Islet of Langerhans (tissue), 1 donor: ENCODE measurements at regions not wholly inside any gene's neighbourhood (a gene's known extent, or its start where the extent isn't known, plus 50 kb on each side); places are given as distances from the start of the nearest gene placed in this dataset.
"Not testable (repeated sequence)": the region's sequence is repeated elsewhere in the genome, so short reads cannot be mapped to it uniquely, and the experiment has no call there.

Experiments
- FAIRE-seq: peaks from one replicate; lab custom pipeline; 2011; peaks lifted over from hg19 to GRCh38; lab: Jason Lieb, UNC

GRCh38 chr15:93820566-93820965 lies 410.8 kb upstream of the MCTP2 start:
- FAIRE-seq, result no peak

- no peak for FAIRE-seq
Observed at GRCh38 chr15:93819826-93820225, 411.5 kb upstream of the MCTP2 start.

- FAIRE-seq, result no peak
Observed at GRCh38 chr15:93816815-93817214, 414.5 kb upstream of the MCTP2 start.

DNA sequence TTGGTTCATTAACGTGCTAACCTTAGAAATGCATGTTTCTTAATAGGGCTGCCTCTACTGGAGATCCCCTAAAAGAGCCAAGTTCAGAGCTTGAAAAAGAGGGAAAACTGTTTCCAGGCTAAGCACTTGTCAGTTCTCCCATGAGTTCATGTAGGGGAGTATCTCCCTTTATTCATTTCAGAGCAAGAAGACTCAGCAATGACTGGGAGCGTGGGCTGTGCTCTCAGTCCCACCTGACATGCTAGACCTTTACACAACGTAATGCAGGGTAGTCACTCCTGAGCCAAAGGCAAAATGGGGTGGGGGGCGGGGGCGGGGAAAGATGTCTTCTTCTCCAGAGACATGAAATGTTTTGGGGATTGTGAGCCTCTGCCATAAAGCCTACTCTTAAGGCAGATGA lies 420.1 kb upstream of the MCTP2 start:
- FAIRE-seq, result no peak

GRCh38 chr15:93809516-93809915 lies 421.8 kb upstream of the MCTP2 start:
- no peak for FAIRE-seq

- no peak for FAIRE-seq
Observed at GRCh38 chr15:93803421-93804152, 427.8 kb upstream of the MCTP2 start.

GRCh38 chr15:93801206-93801605 lies 430.2 kb upstream of the MCTP2 start:
- FAIRE-seq, result no peak

DNA sequence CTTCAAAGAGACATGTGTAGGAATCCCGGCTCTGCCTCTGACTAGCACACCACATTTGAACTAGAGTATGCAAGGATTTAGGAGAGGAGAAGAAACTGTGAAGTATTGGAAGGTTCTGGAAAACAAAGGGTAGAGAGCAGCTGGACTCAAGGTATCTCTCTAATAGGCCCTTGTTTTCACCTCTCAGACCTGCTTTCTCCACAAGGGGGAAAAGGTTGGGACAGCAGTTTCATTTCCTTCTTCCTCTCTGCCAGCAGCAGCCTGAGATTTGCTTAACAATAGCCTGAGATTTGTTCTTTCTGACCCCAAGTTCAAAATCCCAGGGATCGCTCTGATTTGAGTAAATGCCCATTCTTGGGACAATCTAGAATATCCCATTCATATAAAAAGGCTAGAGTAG lies 430.6 kb upstream of the MCTP2 start:
- FAIRE-seq, result no peak

DNA sequence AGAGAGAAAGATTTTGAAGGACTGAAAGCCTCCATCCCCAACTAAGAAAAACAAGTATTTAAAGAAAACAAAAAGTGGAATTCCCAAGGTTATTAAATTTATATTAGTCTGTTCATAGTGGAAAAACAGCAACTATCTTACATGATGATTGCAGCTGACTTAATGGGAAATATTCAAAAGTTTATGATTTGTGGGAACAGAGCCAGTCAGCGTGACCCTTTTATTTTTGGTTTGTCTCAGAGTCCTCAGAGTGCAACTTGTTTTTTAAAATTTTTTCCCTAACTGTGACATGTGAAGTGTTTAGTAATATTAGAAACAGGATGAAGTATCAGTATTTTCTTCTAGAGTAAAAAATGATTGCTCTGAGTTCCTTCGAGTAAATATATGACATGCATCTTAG lies 441.9 kb upstream of the MCTP2 start:
- FAIRE-seq, result no peak

DNA sequence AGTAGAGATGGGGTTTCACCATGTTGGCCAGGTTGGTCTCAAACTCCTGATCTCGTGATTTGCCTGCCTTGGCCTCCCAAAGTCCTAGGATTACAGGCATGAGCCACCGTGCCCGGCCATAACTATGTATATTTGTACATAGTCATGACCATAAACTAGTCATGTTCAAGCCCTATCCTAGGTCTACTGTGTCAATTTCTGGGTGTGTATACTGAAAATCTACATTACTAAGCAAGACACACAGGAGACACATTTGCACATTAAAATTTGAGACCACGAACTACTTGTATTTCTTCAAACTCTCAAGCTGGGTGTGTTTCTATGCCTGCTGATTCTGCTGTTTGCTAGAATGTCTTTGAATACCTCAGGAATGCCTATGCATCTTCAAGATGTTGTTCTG lies 451.3 kb upstream of the MCTP2 start:
- no peak for FAIRE-seq

DNA sequence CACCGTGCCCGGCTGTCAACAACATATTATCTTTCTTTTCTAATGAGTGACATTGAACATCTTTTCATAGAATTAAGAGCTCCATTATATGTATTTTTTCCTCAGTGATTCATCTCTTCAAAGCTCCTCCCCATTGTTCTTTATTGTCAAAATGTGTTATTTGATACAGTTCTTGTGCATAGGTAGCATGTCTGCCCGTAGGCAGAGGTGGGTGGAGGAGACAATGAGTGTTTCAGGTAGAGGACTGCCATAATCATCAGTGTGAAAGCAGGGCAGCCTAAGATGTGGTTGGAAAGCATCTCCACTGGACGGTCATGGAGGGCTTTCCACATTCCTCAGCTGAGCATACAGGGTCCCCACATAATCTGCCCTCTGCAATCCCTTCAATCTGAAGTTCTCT lies 452.0 kb upstream of the MCTP2 start:
- no peak for FAIRE-seq

DNA sequence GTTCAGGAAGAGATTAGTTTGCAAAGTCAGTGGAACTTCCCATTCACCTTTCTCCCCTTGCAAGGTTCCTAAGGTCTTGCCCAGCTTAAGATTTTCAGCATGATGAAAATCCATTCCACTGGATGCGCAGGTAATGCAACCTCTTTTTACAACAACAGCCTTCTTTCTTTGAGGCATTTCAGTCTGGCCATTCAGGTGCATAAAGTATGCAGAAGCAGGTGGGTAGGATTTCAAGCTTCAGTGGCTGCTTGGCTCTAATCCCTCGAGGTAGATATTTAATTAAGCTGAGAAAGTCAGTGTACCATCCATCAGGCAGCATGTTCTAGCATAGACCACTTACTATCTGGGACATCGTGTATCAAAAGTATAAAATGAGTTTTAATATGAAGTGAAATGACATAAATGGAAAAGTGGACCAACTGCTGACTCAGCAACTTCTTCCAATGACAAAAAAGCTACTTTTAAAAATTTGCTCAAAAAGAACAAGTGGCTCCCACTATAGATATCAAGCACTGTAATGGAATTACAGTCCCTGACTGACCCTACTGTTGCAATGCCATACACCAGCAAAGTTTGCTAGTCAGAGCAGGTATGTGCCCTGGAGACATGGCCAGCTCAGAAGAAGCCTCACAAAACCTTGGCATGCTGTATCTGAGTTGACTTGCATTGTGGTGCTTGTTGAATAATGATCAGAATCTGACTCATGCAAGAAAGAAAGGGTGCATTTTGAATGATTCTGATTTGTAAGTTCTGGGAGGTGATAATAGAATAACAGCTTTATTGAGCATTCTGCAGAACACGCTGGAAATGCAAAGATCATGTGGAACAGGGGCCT lies 459.9 kb upstream of the MCTP2 start:
- no peak for FAIRE-seq

GRCh38 chr15:93770788-93771187 lies 460.6 kb upstream of the MCTP2 start:
- FAIRE-seq, result no peak

DNA sequence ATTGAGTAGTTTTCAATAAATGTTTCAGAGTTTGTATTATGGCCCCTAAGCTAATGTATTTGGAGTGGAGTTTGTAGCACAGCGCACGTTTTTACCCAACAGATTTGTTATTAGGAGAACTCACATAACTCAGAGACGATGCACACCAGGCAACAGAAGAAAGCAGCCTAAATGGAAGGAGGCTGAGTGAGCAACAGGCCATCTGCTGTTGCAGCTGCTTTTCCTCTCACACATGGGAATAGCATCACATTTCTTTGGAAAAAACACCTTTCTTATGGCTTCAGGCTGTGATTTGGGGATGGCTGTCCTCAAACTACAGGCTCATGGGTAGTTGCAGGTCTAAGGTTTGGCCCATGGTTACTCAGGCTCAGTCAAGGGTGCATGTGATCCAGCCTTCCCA lies 469.3 kb upstream of the MCTP2 start:
- FAIRE-seq, result no peak

DNA sequence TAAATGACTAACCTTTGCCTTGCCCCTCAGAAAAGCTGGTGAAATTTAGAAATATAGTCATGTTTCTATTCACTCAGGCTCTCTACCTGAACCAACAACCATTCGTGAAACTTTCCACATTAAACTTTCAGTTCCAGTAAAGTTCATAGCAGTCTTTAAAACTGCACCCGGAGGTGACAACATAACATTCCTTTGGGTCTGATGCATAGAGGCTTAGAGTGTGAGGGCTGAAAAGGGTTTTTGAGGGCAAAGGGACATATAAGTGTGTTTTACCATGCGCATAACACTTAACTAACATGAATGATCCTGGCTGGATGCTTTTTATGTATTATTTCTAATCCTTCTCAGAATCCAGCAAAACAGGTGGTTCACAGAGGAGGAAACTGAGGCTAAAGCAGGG lies 471.7 kb upstream of the MCTP2 start:
- FAIRE-seq, result no peak

GRCh38 chr15:93758824-93759223 lies 472.5 kb upstream of the MCTP2 start:
- FAIRE-seq, result no peak

DNA sequence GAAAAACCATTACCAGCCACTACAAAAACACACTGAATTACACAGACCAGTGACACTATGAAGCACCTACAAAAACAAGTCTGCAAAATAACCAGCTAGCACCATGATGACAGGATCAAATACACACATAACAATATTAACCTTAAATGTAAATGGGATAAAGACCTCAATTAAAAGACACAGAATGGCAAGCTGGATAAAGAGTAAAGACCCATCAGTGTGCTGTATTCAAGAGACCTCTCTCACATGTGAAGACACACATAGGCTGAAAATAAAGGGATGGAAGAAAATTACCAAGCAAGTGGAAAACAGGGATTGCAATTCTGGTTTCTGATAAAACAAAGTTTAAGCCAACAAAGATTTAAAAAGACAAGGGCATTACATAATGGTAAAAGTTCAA lies 482.7 kb upstream of the MCTP2 start:
- FAIRE-seq, result no peak

GRCh38 chr15:93734976-93735375 lies 496.4 kb upstream of the MCTP2 start:
- not testable (repeated sequence) for FAIRE-seq

DNA sequence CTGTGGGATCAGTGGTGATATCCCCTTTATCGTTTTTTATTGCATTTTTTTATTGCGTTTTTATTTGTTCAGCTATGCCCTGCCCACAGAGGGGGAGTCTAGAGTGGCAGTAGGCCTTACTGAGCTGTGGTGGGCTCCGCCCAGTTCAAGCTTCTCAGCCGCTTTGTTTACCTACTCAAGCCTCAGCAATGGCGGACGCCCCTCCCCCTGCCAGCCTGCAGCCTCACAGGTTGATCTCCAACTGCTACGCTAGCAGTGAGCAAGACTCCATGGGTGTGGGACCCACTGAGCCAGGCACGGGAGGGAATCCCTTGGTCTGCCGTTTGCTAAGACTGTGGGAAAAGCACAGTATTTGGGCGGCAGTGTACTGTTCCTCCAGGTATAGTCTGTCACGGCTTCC lies 500.6 kb upstream of the MCTP2 start:
- no peak for FAIRE-seq

GRCh38 chr15:93722165-93722564 lies 509.2 kb upstream of the MCTP2 start:
- FAIRE-seq, result no peak

GRCh38 chr15:93720607-93721006 lies 510.8 kb upstream of the MCTP2 start:
- FAIRE-seq, result no peak

DNA sequence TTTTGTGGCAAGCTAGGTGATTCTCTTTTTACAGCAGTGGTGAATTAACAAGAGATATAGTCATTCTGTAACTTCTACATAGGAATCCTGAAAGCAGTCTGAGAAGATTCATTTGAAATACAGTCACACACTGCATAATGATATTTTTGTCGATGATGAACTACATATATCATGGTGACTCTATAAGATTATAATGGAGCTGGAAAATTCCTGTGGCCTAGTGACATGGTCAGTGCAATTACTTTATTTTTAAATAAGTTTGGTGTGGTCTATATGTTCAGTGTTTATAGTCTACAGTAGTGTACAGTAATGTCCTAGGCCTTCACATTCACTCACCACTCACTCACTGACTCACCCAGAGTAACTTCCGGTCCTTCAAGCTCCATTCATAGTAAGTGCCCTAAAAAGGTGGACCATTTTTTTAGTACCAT lies 511.4 kb upstream of the MCTP2 start:
- no peak for FAIRE-seq

DNA sequence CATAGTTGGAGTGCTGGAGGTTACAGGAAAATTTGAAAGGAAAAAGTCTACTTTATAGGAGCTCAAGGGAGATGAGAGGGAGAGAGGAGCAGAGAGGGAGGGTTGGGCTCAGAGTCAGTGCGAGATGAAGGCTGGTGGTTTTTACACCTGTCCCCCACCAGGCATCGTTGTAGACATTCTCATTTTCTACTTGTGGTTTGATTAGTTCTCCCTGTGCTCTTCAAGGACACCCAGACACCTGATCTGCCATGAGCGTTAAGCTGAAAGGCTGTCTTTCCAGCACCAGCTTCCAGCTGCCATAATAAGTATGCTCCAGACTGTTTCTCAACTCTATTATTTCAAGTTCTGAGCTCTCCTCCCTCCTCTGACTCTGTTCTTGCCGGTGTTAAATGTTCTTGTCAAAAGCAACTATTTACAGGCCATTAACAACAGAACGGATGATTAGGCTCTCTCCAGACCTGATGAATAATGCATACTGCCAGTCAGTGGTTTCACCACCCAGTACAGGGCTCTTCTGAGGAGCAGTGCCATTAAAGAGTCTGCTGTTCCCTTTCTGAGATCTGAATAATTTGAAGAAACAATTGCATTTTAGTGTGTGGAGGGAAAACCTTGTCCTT lies 514.6 kb upstream of the MCTP2 start:
- FAIRE-seq, result no peak
